Omental fat pad (tissue), 3 donors: ENCODE measurements at regions not wholly inside any gene's neighbourhood (a gene's known extent, or its start where the extent isn't known, plus 50 kb on each side); places are given as distances from the start of the nearest gene placed in this dataset.

Source experiments
- ATAC-seq: fragments of 150-250 bp; one replicate; pipeline ENCODE4 v1.9.1; 2016; ENCODE audit warnings: mild to moderate bottlenecking, moderate library complexity; ENCODE audit not compliant: low FRiP score
- DNase-seq: peaks from one replicate; pipeline ENCODE4 v3.0.0-alpha.2; 2019; ENCODE audit warnings: low spot score
- TF ChIP-seq, protein P1 (sequence below), 3 donors: fragments of 450-650 bp; IDR thresholded peaks; one replicate each; pipeline ENCODE4 v1.5.1; 2016 to 2017; ENCODE audit warnings: antibody characterized with exemption in 3 of 3, mild to moderate bottlenecking in 3 of 3, moderate library complexity in 2 of 3

DNA sequence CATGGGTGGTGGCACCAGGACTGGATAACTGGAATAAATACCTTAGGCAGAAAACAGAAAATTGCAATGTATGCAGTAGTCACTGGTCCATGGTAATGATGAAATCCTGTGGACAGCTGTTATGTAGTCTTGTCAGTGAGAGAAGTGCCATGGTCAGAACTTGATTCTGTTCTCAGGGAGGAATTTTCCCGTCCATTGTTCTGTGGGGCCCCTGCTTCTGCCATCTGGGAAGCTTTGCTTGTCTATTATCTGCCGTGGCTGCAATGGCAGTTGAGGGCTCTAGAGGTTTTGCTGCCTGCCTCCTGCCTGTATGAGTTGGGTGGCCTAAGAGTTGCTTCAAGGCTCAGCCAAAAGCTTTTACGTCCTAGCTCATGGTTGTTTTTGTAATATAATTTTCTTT, 126.8 kb upstream of the SLC35B3 start:
- ATAC-seq = no peak
- TF ChIP-seq, protein P1, sequence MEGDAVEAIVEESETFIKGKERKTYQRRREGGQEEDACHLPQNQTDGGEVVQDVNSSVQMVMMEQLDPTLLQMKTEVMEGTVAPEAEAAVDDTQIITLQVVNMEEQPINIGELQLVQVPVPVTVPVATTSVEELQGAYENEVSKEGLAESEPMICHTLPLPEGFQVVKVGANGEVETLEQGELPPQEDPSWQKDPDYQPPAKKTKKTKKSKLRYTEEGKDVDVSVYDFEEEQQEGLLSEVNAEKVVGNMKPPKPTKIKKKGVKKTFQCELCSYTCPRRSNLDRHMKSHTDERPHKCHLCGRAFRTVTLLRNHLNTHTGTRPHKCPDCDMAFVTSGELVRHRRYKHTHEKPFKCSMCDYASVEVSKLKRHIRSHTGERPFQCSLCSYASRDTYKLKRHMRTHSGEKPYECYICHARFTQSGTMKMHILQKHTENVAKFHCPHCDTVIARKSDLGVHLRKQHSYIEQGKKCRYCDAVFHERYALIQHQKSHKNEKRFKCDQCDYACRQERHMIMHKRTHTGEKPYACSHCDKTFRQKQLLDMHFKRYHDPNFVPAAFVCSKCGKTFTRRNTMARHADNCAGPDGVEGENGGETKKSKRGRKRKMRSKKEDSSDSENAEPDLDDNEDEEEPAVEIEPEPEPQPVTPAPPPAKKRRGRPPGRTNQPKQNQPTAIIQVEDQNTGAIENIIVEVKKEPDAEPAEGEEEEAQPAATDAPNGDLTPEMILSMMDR (IDR thresholded peaks at IDR 0.05) = no peak
- DNase-seq = no peak

DNA sequence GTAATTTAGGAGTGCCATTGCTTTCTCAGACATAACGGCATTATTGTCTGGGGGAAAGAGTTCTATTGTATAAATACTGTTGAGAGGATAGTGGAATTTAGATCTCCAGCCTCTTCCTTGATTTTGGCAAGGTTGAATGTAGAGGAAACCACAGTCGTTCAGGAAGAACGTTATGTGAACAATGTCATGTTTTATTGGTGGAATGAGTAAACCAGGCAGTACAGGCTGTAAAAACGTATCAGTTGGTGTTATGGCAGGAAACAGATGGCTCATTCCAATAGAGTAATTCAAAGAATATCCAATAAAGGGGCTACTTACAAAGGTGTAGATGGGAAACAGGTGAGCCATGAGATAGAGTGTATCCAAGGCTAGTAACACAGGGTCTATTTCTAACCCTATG, 123.6 kb upstream of the SLC35B3 start:
- TF ChIP-seq, protein P1 (IDR thresholded peaks at IDR 0.05) = no peak
- DNase-seq (no peak), ATAC-seq (no peak)

DNA sequence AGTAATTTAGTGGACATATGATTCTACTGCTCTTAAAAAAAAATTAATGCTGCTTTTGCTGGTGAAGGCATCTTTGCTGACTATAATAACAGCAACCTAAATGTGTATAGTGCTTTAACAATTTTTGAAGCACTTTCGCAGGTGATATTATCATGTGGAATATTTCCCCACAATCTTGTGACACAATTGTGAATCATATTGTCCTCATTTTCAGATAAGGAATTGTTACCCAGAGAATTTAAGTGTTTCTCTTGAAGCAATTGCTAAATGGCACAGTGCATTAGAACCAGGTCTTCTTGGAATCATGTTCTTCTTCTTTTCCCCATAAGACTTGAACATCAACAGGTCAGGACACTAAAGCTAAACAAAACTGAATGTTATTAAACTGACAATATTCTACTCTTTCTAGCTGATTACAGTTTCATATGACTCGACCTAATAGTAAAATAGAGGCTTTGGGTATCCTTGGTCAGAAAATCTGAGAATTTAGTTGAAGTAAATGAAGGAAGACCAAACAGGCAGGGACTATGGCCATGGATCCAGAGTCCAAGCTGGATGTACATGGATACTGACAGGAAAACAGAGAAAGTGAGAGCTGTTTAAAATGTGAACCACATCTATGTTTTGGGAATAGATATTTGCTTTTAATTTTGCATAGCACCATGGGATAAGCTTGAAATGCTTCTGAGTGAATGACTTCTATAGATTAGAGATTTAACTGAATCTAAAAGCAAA, 121.8 kb upstream of the SLC35B3 start:
- no peak for ATAC-seq
- DNase-seq = no peak
- TF ChIP-seq, protein P1 (IDR thresholded peaks at IDR 0.05) = no peak

DNA sequence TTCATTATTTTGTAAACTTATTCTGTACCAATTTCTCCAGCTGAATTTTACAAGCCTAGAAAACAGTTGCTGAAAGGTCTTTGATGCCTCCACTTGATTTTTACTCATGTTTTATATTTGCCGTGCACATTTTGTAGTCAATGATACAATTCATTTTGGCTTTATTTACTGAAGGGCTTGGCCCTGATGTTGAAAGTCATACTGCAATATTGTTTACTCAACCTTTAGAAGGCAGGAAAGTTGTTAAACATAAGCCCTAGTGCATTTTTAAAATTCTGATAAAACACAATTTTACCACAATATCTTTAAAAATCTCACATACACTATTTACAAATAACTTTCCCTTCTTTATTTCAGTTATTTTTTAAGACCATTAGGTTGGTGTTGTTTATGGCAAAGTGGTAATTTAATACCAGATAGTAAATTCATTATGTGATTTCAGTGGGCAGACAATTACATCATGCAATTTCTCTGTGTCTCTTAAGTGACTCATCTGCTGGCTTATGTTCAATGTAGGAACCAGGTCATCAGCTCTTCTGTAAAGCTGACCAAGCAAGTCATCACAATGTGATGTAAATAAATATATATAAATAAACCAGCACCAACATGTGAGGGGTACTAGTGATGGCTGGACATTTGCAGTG, 121.1 kb upstream of the SLC35B3 start:
- no peak for ATAC-seq
- TF ChIP-seq, protein P1 (IDR thresholded peaks at IDR 0.05) = no peak
- no peak for DNase-seq

DNA sequence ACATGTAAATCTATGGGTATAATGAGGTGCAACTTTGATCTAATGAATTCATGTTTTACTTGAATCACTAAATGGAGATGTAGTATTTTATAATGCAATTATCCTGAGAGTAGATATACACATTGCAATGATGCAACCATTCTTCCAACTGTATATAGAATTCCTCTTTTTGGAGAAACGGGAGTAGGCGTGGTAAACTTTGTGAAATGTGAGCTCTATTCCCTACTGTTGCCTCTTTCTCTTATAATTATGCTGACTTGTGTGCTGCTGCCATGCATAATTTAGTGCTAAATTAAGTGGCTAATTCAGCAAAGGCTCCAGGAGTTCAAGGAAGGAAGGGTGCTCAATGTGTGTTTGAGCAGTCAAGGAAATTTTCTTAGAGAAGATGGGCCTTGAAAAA, 116.6 kb upstream of the SLC35B3 start:
- ATAC-seq (no peak), DNase-seq (no peak)
- TF ChIP-seq, protein P1 (IDR thresholded peaks at IDR 0.05) = no peak

DNA sequence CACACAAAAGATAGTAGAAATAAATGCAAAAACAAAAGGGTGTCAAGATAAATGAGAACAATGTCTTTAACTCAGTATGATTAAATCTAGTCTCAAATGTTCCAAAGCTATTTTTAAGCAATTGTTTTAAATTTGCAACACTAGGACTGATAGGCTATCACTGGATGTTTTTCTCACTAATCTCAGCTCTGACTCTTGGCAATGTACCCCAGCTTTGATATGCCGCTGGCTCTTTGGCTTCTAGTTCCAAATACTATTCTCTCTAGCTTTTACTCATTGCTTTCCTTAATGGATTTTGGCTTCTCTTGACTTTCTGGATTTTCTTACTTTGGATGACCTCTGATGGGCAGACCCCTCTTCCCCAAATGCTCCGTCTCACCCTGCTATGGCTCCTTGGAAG, 116.0 kb upstream of the SLC35B3 start:
- TF ChIP-seq, protein P1 (IDR thresholded peaks at IDR 0.05) = no peak
- no peak for ATAC-seq
- DNase-seq = no peak
